Epithelial cell of proximal tubule (primary cell): ENCODE measurements at regions not wholly inside any gene's neighbourhood (a gene's known extent, or its start where the extent isn't known, plus 50 kb on each side); places are given as distances from the start of the nearest gene placed in this dataset.

ENCODE experiments used
- DNase-seq: peaks from one replicate; pipeline ENCODE4 v3.0.0-alpha.2; 2011; ENCODE audit warnings: low read depth
- H3K4me3 ChIP-seq: 2 replicates; pipeline ENCODE4 v1.5.1; 2011; ENCODE audit warnings: low read depth, mild to moderate bottlenecking, low read length
- TF ChIP-seq, protein P1 (sequence below): conservative IDR thresholded peaks from 2 replicates; pipeline ENCODE4 v1.5.1; 2012; ENCODE audit warnings: low read depth, mild to moderate bottlenecking, low read length

- TF ChIP-seq, protein P1, sequence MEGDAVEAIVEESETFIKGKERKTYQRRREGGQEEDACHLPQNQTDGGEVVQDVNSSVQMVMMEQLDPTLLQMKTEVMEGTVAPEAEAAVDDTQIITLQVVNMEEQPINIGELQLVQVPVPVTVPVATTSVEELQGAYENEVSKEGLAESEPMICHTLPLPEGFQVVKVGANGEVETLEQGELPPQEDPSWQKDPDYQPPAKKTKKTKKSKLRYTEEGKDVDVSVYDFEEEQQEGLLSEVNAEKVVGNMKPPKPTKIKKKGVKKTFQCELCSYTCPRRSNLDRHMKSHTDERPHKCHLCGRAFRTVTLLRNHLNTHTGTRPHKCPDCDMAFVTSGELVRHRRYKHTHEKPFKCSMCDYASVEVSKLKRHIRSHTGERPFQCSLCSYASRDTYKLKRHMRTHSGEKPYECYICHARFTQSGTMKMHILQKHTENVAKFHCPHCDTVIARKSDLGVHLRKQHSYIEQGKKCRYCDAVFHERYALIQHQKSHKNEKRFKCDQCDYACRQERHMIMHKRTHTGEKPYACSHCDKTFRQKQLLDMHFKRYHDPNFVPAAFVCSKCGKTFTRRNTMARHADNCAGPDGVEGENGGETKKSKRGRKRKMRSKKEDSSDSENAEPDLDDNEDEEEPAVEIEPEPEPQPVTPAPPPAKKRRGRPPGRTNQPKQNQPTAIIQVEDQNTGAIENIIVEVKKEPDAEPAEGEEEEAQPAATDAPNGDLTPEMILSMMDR = no peak
- H3K4me3 ChIP-seq = no peak overlapping the region
- no peak for DNase-seq
Observed at GRCh38 chr20:17062712-17063111, 164.1 kb upstream of the PCSK2 start.

DNA sequence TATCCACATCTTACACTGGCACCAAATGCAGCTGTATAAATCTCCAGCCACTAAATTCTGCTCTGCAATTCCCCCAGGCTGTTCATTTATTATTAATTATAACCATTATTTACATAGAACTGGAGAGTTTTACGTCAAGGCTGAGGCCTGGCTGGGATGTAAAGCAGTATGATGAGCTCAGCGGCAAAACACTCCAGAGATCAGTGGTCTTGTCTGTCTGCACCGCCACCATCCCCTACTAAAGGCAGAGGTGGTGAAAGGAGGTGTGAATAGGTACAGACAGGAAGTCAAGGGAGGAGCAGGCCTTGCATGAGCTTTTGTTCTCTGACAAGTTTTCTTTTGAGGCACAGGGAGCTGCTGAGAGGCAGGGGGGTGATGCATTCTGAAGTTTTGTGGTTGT, 159.9 kb upstream of the PCSK2 start:
- no peak overlapping the region for H3K4me3 ChIP-seq
- TF ChIP-seq, protein P1 = no peak
- no peak for DNase-seq

- TF ChIP-seq, protein P1 = no peak
- no peak for DNase-seq
Observed at GRCh38 chr20:17068084-17068711, 158.6 kb upstream of the PCSK2 start.

DNA sequence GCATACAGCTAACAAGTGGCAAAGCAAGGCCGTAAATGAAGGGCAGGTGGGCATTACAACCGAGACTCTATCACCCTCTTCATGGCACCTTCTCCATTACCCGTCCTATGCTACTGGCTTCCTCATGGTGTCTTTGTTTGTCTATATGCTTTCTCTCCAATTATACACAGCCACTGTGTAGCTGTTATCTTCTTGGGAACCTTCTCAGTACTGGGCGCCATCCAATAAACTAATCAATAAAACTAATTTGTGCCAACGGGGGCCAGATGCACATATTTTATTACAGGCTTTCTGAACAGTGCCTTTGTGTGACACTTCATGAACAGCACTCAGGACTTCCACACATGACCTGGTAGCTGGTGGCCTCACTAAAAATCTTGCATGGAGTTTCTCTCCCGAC, 149.8 kb upstream of the PCSK2 start:
- TF ChIP-seq, protein P1 = no peak
- no peak overlapping the region for H3K4me3 ChIP-seq
- no peak for DNase-seq

More at GRCh38 chr20:17068084-17068711, 158.6 kb upstream of the PCSK2 start:
- H3K4me3 ChIP-seq = no peak overlapping the region

- no peak overlapping the region for H3K4me3 ChIP-seq
- TF ChIP-seq, protein P1 = no peak
- no peak for DNase-seq
Observed at GRCh38 chr20:17083738-17084137, 143.1 kb upstream of the PCSK2 start.

- DNase-seq = no peak
- TF ChIP-seq, protein P1 = no peak
- H3K4me3 ChIP-seq = no peak overlapping the region
Observed at GRCh38 chr20:17084909-17085308, 141.9 kb upstream of the PCSK2 start.

- no peak overlapping the region for H3K4me3 ChIP-seq
- TF ChIP-seq, protein P1 = no peak
- DNase-seq = no peak
Observed at GRCh38 chr20:17093782-17094181, 133.1 kb upstream of the PCSK2 start.
